Testis (tissue), 2 donors: ENCODE measurements at regions not wholly inside any gene's neighbourhood (a gene's known extent, or its start where the extent isn't known, plus 50 kb on each side); places are given as distances from the start of the nearest gene placed in this dataset.

Experiments
- POLR2A ChIP-seq: fragments of 450-650 bp; IDR thresholded peaks from one replicate; pipeline ENCODE4 v1.6.1; 2017; ENCODE audit warnings: antibody characterized with exemption, mild to moderate bottlenecking, moderate library complexity
- TF ChIP-seq, protein P1 (sequence below), 3 experiments: fragments of 450-650 bp in 2 of 3; fragments of 200-600 bp in 1 of 3; sonication (generic) in 1 of 3; IDR thresholded peaks; one replicate each; pipeline ENCODE4 v1.5.1; 2016 to 2019; ENCODE audit warnings: antibody characterized with exemption in 3 of 3, mild to moderate bottlenecking in 2 of 3, moderate library complexity in 1 of 3

DNA sequence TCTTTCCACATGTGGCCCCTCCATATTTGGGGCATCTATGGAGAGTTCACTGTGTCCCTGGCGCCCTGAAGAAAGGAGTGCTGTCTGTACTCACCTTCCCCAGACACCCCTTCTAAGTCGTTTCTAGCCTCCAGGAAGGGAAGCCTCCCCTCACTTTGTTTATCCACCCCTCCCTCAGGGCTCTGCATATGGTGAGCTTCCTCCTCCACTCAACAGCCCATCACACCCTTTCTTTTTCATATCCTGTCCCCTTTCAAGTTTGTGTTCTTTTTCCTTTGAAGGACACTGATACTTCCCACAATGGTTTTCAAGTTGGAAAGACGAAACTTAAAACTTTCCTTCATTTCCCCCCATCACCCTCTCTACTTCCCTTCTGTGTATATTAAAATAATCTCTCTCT lies 291.4 kb upstream of the POU3F3 start:
- TF ChIP-seq, protein P1, sequence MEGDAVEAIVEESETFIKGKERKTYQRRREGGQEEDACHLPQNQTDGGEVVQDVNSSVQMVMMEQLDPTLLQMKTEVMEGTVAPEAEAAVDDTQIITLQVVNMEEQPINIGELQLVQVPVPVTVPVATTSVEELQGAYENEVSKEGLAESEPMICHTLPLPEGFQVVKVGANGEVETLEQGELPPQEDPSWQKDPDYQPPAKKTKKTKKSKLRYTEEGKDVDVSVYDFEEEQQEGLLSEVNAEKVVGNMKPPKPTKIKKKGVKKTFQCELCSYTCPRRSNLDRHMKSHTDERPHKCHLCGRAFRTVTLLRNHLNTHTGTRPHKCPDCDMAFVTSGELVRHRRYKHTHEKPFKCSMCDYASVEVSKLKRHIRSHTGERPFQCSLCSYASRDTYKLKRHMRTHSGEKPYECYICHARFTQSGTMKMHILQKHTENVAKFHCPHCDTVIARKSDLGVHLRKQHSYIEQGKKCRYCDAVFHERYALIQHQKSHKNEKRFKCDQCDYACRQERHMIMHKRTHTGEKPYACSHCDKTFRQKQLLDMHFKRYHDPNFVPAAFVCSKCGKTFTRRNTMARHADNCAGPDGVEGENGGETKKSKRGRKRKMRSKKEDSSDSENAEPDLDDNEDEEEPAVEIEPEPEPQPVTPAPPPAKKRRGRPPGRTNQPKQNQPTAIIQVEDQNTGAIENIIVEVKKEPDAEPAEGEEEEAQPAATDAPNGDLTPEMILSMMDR (IDR thresholded peaks at IDR 0.05): no peak
- no peak for TF ChIP-seq POLR2A
